Endodermal cell (in vitro differentiated cells): ENCODE measurements at regions not wholly inside any gene's neighbourhood (a gene's known extent, or its start where the extent isn't known, plus 50 kb on each side); places are given as distances from the start of the nearest gene placed in this dataset.

Source experiments
- DNase-seq: peaks from one replicate; pipeline ENCODE4 v3.0.0-alpha.2; 2017
- H3K27ac ChIP-seq: 2 replicates; pipeline ENCODE4 v1.5.1; 2013; ENCODE audit warnings: mild to moderate bottlenecking, low read depth, low read length, moderate library complexity
- H3K27me3 ChIP-seq: 2 replicates; pipeline ENCODE4 v1.6.1; 2013; ENCODE audit warnings: mild to moderate bottlenecking, low read length, moderate library complexity; ENCODE audit not compliant: insufficient read depth, control insufficient read depth, poor library complexity, severe bottlenecking
- H3K36me3 ChIP-seq: 2 replicates; pipeline ENCODE4 v1.7.0; 2013; ENCODE audit warnings: mild to moderate bottlenecking, low read length, moderate library complexity; ENCODE audit not compliant: control insufficient read depth, insufficient read depth
- H3K4me1 ChIP-seq: one replicate; pipeline ENCODE4 v1.7.0; 2013; ENCODE audit warnings: low read length; ENCODE audit not compliant: control insufficient read depth, insufficient read depth
- H3K4me3 ChIP-seq: 2 replicates; pipeline ENCODE4 v1.5.1; 2013; ENCODE audit warnings: mild to moderate bottlenecking, low read length, moderate library complexity
- H3K9ac ChIP-seq: 2 replicates; pipeline ENCODE4 v1.6.1; 2013; ENCODE audit warnings: mild to moderate bottlenecking, low read length, moderate library complexity; ENCODE audit not compliant: poor library complexity, severe bottlenecking; ENCODE audit errors: extremely low read depth
- H3K9me3 ChIP-seq: 2 replicates; pipeline ENCODE4 v1.6.1; 2013; ENCODE audit warnings: mild to moderate bottlenecking, low read length, moderate library complexity; ENCODE audit not compliant: control insufficient read depth
- H3K27ac Mint-ChIP-seq: 2 replicates; pipeline ENCODE4 v1.8.0; 2020; ENCODE audit warnings: mixed read lengths
- H3K27me3 Mint-ChIP-seq: 2 replicates; pipeline ENCODE4 v1.8.0; 2021; ENCODE audit warnings: mild to moderate bottlenecking, mixed read lengths; ENCODE audit not compliant: insufficient read depth
- H3K36me3 Mint-ChIP-seq: 2 replicates; pipeline ENCODE4 v1.8.0; 2020; ENCODE audit warnings: low read depth, mixed read lengths
- H3K4me1 Mint-ChIP-seq: 2 replicates; pipeline ENCODE4 v1.8.0; 2020; ENCODE audit warnings: mixed read lengths
- H3K4me3 Mint-ChIP-seq: 2 replicates; pipeline ENCODE4 v1.8.0; 2020; ENCODE audit warnings: mild to moderate bottlenecking, moderate library complexity, mixed read lengths
- H3K9me3 Mint-ChIP-seq: 2 replicates; pipeline ENCODE4 v1.8.0; 2020; ENCODE audit warnings: mild to moderate bottlenecking, mixed read lengths
- CTCF ChIP-seq: fragments of 200-600 bp; sonication (generic); conservative IDR thresholded peaks from 2 replicates; pipeline ENCODE4 v1.5.0; 2021; ENCODE audit warnings: antibody characterized with exemption, mild to moderate bottlenecking
- WGBS, 2 experiments: methylation state at CpG; one replicate each; pipeline versions ENCODE4 v1.1.5 to v1.1.7; 2013; ENCODE audit warnings: missing lambda C conversion rate in 2 of 2, mixed read lengths in 1 of 2; ENCODE audit not compliant: insufficient coverage in 1 of 2, insufficient read length in 1 of 2; 5-methylcytosine and 5-hydroxymethylcytosine counted together

- H3K27ac ChIP-seq = no peak overlapping the region
- no peaks in the 10 kb centered on the region for H3K36me3 ChIP-seq
- Mint-ChIP-seq H3K4me1 (no peaks in the 10 kb centered on the region), H3K27ac (no peak overlapping the region), H3K36me3 (no peaks in the 10 kb centered on the region), H3K4me3 (no peak overlapping the region), H3K9me3 (peaks cover 5% of the 10 kb centered on the region), H3K27me3 (no peaks in the 10 kb centered on the region)
- H3K4me1 ChIP-seq = no peaks in the 10 kb centered on the region
- 58 to 100% methylated on average over 1 to 2 of the region's 2 CpGs for WGBS, 2 experiments
- no peak overlapping the region for H3K4me3 ChIP-seq
- H3K9me3 ChIP-seq = peaks cover 5% of the 10 kb centered on the region
- no peak for TF ChIP-seq CTCF
- no peaks in the 10 kb centered on the region for H3K27me3 ChIP-seq
- H3K9ac ChIP-seq = no peak overlapping the region
- DNase-seq = no peak
Measured at GRCh38 chr6:113112086-113112485, 745.1 kb upstream of the MARCKS start.

- no peak overlapping the region for H3K9ac ChIP-seq
- no peak overlapping the region for H3K27ac ChIP-seq
- 100% methylated on average over 1 of the region's 1 CpG; no CpG with 5 or more reads in 1 of the 2 experiments for WGBS, 2 experiments
- H3K36me3 Mint-ChIP-seq = no peaks in the 10 kb centered on the region
- H3K9me3 Mint-ChIP-seq = no peaks in the 10 kb centered on the region
- no peak overlapping the region for H3K4me3 ChIP-seq
- DNase-seq = no peak
- no peaks in the 10 kb centered on the region for H3K9me3 ChIP-seq
- TF ChIP-seq CTCF = no peak
- H3K27me3 ChIP-seq = no peaks in the 10 kb centered on the region
- H3K27me3 Mint-ChIP-seq = no peaks in the 10 kb centered on the region
- H3K4me1 ChIP-seq = no peaks in the 10 kb centered on the region
- H3K4me1 Mint-ChIP-seq = no peaks in the 10 kb centered on the region
- no peak overlapping the region for H3K27ac Mint-ChIP-seq
- H3K36me3 ChIP-seq = no peaks in the 10 kb centered on the region
- H3K4me3 Mint-ChIP-seq = no peak overlapping the region
Measured at GRCh38 chr6:113115196-113115595, 741.9 kb upstream of the MARCKS start.

- no peak for DNase-seq
- no peaks in the 10 kb centered on the region for H3K9me3 Mint-ChIP-seq
- H3K36me3 ChIP-seq = no peaks in the 10 kb centered on the region
- H3K36me3 Mint-ChIP-seq = no peaks in the 10 kb centered on the region
- H3K27ac ChIP-seq = no peak overlapping the region
- 93% methylated on average over 2 of the region's 2 CpGs; no CpG with 5 or more reads in 1 of the 2 experiments for WGBS, 2 experiments
- TF ChIP-seq CTCF = no peak
- no peak overlapping the region for H3K4me3 Mint-ChIP-seq
- no peak overlapping the region for H3K4me3 ChIP-seq
- H3K27ac Mint-ChIP-seq = no peak overlapping the region
- H3K9ac ChIP-seq = no peak overlapping the region
- no peaks in the 10 kb centered on the region for H3K9me3 ChIP-seq
- no peaks in the 10 kb centered on the region for H3K27me3 ChIP-seq
- H3K4me1 ChIP-seq = no peaks in the 10 kb centered on the region
- no peaks in the 10 kb centered on the region for H3K27me3 Mint-ChIP-seq
- no peaks in the 10 kb centered on the region for H3K4me1 Mint-ChIP-seq
Measured at GRCh38 chr6:113120224-113120581, 736.9 kb upstream of the MARCKS start.
